Natural killer cell (primary cell): ENCODE measurements at regions not wholly inside any gene's neighbourhood (a gene's known extent, or its start where the extent isn't known, plus 50 kb on each side); places are given as distances from the start of the nearest gene placed in this dataset.

Source experiments
- ATAC-seq, 3 donors: fragments of 150-1000 bp in 2 of 3; fragments of 200-7000 bp in 1 of 3; cut with Tn5 transposase; 1 replicate in 1 of 3; 2 replicates in 2 of 3; pipeline ENCODE4 v1.10.0; 2021; ENCODE audit warnings: mild to moderate bottlenecking in 2 of 3, moderate library complexity in 2 of 3
- DNase-seq, 2 donors: peaks; one replicate each; pipeline versions ENCODE4 v3.0.0 to v3.0.0-alpha.2; 2013 to 2021; ENCODE audit warnings: mixed read lengths in 1 of 2
- H3K27ac ChIP-seq: one replicate; pipeline ENCODE4 v1.5.1; 2013; ENCODE audit warnings: mild to moderate bottlenecking, low read length
- H3K27me3 ChIP-seq: one replicate; pipeline ENCODE4 v1.6.1; 2013; ENCODE audit warnings: low read length; ENCODE audit not compliant: control insufficient read depth, insufficient read depth
- H3K36me3 ChIP-seq: one replicate; pipeline ENCODE4 v1.6.1; 2013; ENCODE audit warnings: low read length; ENCODE audit not compliant: control insufficient read depth, insufficient read depth
- H3K4me1 ChIP-seq: one replicate; pipeline ENCODE4 v1.6.1; 2013; ENCODE audit warnings: low read length; ENCODE audit not compliant: control insufficient read depth, insufficient read depth
- H3K4me3 ChIP-seq: one replicate; pipeline ENCODE4 v1.5.1; 2013; ENCODE audit warnings: low read length
- H3K9me3 ChIP-seq: one replicate; pipeline ENCODE4 v1.6.1; 2013; ENCODE audit warnings: low read length; ENCODE audit not compliant: control insufficient read depth, insufficient read depth
- H3K27ac Mint-ChIP-seq, 2 donors: one replicate each; pipeline ENCODE4 v1.8.0; 2022; ENCODE audit warnings: mild to moderate bottlenecking in 2 of 2, mixed read lengths in 2 of 2, moderate library complexity in 1 of 2
- H3K27me3 Mint-ChIP-seq, 2 donors: one replicate each; pipeline ENCODE4 v1.8.0; 2022; ENCODE audit warnings: low read depth in 2 of 2, mixed read lengths in 2 of 2
- H3K36me3 Mint-ChIP-seq: one replicate; pipeline ENCODE4 v1.8.0; 2022; ENCODE audit warnings: mixed read lengths
- H3K4me1 Mint-ChIP-seq, 2 donors: one replicate each; pipeline ENCODE4 v1.8.0; 2022; ENCODE audit warnings: mixed read lengths in 2 of 2
- H3K4me3 Mint-ChIP-seq: one replicate; pipeline ENCODE4 v1.8.0; 2022; ENCODE audit warnings: mild to moderate bottlenecking, moderate library complexity, mixed read lengths
- H3K9me3 Mint-ChIP-seq, 2 donors: one replicate each; pipeline ENCODE4 v1.8.0; 2022; ENCODE audit warnings: mixed read lengths in 2 of 2
- WGBS: methylation state at CpG from one replicate; pipeline ENCODE4 v1.1.7; 2013; ENCODE audit warnings: missing lambda C conversion rate; ENCODE audit not compliant: insufficient coverage; 5-methylcytosine and 5-hydroxymethylcytosine counted together
- intact Hi-C: fragments of 100-400 bp; cut with micrococcal nuclease; formaldehyde crosslinking; loops from one replicate; pipeline ENCODE4 v1.14.2; 2022
- TF ChIP-seq, protein P1 (sequence below): fragments of 200-600 bp; IDR thresholded peaks from one replicate; pipeline ENCODE4 v1.8.0; 2022; ENCODE audit warnings: antibody characterized with exemption

DNA sequence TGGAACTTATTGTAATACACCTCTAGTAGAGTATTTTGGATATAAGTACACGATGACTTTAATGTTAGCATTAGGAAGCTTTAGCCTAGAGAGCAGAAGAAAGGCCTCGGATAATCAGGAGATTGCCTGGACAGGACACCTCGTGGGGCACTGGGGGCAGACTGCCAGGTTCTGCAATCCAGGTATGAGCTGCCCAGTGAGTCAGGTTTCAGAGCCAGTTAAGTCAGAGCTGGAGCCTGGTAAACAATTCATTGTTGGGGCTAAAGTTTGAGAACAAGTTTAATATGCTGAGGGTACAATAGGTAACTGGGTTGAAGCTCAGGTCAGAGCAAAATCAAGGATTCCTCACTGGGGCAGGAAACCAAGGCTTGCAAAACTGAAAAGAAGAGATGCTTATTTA lies 107.4 kb downstream of the RERGL start:
- H3K36me3 Mint-ChIP-seq, result no peaks in the 10 kb centered on the region
- WGBS, result 73% methylated on average over 3 of the region's 3 CpGs
- Histone ChIP-seq H3K36me3 (no peaks in the 10 kb centered on the region), H3K9me3 (peaks cover 8% of the 10 kb centered on the region), H3K4me1 (no peaks in the 10 kb centered on the region), H3K27me3 (no peaks in the 10 kb centered on the region), H3K27ac (no peak overlapping the region), H3K4me3 (no peak overlapping the region)
- no peak overlapping the region for H3K27ac Mint-ChIP-seq
- H3K9me3 Mint-ChIP-seq, result peaks cover 12 to 22% of the 10 kb centered on the region in 2 donors
- H3K27me3 Mint-ChIP-seq, result no peaks in the 10 kb centered on the region
- no peak overlapping the region for H3K4me3 Mint-ChIP-seq
- TF ChIP-seq, protein P1, sequence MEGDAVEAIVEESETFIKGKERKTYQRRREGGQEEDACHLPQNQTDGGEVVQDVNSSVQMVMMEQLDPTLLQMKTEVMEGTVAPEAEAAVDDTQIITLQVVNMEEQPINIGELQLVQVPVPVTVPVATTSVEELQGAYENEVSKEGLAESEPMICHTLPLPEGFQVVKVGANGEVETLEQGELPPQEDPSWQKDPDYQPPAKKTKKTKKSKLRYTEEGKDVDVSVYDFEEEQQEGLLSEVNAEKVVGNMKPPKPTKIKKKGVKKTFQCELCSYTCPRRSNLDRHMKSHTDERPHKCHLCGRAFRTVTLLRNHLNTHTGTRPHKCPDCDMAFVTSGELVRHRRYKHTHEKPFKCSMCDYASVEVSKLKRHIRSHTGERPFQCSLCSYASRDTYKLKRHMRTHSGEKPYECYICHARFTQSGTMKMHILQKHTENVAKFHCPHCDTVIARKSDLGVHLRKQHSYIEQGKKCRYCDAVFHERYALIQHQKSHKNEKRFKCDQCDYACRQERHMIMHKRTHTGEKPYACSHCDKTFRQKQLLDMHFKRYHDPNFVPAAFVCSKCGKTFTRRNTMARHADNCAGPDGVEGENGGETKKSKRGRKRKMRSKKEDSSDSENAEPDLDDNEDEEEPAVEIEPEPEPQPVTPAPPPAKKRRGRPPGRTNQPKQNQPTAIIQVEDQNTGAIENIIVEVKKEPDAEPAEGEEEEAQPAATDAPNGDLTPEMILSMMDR, result no peak
- no peak for DNase-seq
- H3K4me1 Mint-ChIP-seq, result no peaks in the 10 kb centered on the region
- no peak for ATAC-seq
- intact Hi-C loops, result no loop called here

DNA sequence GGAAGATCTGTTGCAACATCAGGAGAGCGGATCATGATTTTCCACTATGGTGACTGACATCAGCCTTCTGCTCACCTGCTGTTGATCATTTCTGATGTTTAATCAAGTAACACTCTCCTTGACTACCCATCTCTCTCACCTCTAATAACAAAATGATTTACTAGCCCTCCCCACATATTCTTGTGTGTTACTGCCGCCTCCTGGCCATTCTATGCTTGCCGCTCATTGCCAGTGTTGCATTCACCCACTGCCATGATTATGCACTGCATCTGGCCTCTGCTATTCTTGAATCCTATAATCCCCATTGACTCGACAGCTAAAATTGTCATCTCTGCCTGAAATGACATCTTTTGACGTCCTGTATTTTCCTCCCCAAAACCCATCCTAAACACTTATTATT lies 113.8 kb downstream of the RERGL start:
- Histone ChIP-seq H3K36me3 (no peaks in the 10 kb centered on the region), H3K27ac (no peak overlapping the region), H3K4me3 (no peak overlapping the region), H3K27me3 (no peaks in the 10 kb centered on the region), H3K9me3 (peaks cover 8% of the 10 kb centered on the region), H3K4me1 (no peaks in the 10 kb centered on the region)
- no peak overlapping the region for H3K27ac Mint-ChIP-seq
- no peaks in the 10 kb centered on the region for H3K4me1 Mint-ChIP-seq
- no peak overlapping the region for H3K4me3 Mint-ChIP-seq
- no peaks in the 10 kb centered on the region for H3K36me3 Mint-ChIP-seq
- intact Hi-C loops, result no loop called here
- no peak for ATAC-seq
- TF ChIP-seq, protein P1, result no peak
- 82% methylated on average over 5 of the region's 5 CpGs for WGBS
- DNase-seq, result no peak
- H3K9me3 Mint-ChIP-seq, result peaks cover 14 to 18% of the 10 kb centered on the region in 2 donors
- no peaks in the 10 kb centered on the region for H3K27me3 Mint-ChIP-seq

DNA sequence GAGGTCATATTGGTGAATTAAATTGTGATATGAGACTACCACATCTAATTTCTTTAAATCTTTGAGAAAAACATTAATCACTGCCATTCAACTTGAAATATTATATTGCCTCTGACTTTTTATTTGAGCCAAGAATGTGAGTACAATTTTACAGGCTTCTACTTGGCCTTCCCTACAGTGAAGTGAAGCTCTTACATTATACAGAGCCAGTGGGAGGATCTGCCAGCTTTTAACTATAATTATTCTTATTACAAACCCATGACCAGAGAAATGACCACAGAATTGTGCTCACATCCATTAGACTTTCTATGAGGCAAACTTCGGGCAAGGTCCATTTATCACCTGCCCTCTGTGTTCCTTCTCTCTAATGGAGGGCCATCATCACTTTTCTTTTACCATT lies 114.2 kb downstream of the RERGL start:
- Histone ChIP-seq H3K27ac (no peak overlapping the region), H3K36me3 (no peaks in the 10 kb centered on the region), H3K9me3 (peaks cover 8% of the 10 kb centered on the region), H3K27me3 (no peaks in the 10 kb centered on the region), H3K4me1 (no peaks in the 10 kb centered on the region), H3K4me3 (no peak overlapping the region)
- ATAC-seq, result no peak
- no peaks in the 10 kb centered on the region for H3K36me3 Mint-ChIP-seq
- no peak for DNase-seq
- 100% methylated on average over 1 of the region's 1 CpG for WGBS
- H3K9me3 Mint-ChIP-seq, result peaks cover 14 to 16% of the 10 kb centered on the region in 2 donors
- H3K27ac Mint-ChIP-seq, result no peak overlapping the region
- H3K4me3 Mint-ChIP-seq, result no peak overlapping the region
- TF ChIP-seq, protein P1, result no peak
- H3K27me3 Mint-ChIP-seq, result no peaks in the 10 kb centered on the region
- H3K4me1 Mint-ChIP-seq, result no peaks in the 10 kb centered on the region
- intact Hi-C loops, result no loop called here

DNA sequence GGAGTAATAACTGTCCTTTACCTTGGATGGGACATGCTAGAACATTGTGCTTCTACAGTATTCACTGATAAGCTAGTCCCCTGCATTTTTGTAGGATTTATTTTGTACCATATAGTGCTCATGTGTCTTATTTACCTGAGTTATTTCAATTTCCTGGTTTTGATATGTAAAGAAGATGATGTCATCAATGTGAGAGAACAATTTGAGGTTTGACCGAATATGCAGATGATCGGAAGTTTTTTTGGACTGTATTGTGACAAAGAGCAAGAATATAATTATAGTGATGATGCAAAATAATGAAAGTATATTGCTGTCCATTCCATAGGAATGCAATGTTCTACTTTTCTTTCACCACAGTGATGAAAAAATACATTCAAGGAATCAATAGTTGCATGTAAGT lies 114.8 kb downstream of the RERGL start:
- Mint-ChIP-seq H3K9me3 (peaks cover 16 to 18% of the 10 kb centered on the region in 2 donors), H3K36me3 (no peaks in the 10 kb centered on the region), H3K27me3 (no peaks in the 10 kb centered on the region), H3K4me3 (no peak overlapping the region), H3K4me1 (no peaks in the 10 kb centered on the region), H3K27ac (no peak overlapping the region)
- intact Hi-C loops, result no loop called here
- Histone ChIP-seq H3K36me3 (no peaks in the 10 kb centered on the region), H3K4me3 (no peak overlapping the region), H3K4me1 (no peaks in the 10 kb centered on the region), H3K9me3 (peaks cover 8% of the 10 kb centered on the region), H3K27me3 (no peaks in the 10 kb centered on the region), H3K27ac (no peak overlapping the region)
- no peak for DNase-seq
- 100% methylated on average over 2 of the region's 2 CpGs for WGBS
- no peak for ATAC-seq
- TF ChIP-seq, protein P1, result no peak
